ENCODE measurements at regions not wholly inside any gene's neighbourhood (a gene's known extent, or its start where the extent isn't known, plus 50 kb on each side); places are given as distances from the start of the nearest gene placed in this dataset.

DNA sequence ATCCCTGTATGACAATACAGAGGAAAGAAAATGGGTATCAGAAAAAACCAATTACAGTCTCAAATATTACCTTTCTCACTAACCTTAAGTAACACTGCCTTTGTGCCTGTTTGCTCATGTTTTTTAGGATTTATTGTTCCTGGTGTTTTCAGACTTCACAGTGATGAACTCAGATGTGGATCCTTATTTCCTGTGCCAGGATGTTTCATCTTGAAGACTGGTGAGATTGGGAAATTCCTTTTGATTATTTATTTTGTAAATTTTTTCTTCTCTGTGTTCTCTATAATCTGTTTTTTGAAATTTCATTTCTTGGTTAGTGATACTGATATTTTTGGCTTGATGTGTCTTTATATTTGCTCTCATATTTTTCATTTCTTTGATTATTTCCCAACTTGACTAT lies 142.4 kb upstream of the GRIN3A start (continued):
- TF ChIP-seq EZH2 (IDR thresholded peaks at IDR 0.05; ENCODE audit: low read depth, low read length, severe bottlenecking) (no peak), ASH2L (IDR thresholded peaks at IDR 0.05; ENCODE audit: low read length) (no peak)

All from H1 (cell line).